HepG2 (cell line): ENCODE measurements at regions not wholly inside any gene's neighbourhood (a gene's known extent, or its start where the extent isn't known, plus 50 kb on each side); places are given as distances from the start of the nearest gene placed in this dataset.

Source experiments
- CBFB ChIP-seq: sonication (generic); formaldehyde crosslinking; IDR thresholded peaks from 2 replicates; pipeline ENCODE4 v1.4.0; 2020; ENCODE audit warnings: missing genetic modification reagents
- CBX1 ChIP-seq: IDR thresholded peaks from one replicate; pipeline ENCODE4 v1.6.1; 2016; ENCODE audit warnings: antibody characterized with exemption, low read depth
- DZIP1 ChIP-seq: sonication (generic); formaldehyde crosslinking; IDR thresholded peaks from 2 replicates; pipeline ENCODE4 v1.5.0; 2020; ENCODE audit warnings: mild to moderate bottlenecking, missing genetic modification reagents
- ETV6 ChIP-seq: sonication (generic); formaldehyde crosslinking; conservative IDR thresholded peaks from 2 replicates; pipeline ENCODE4 v1.4.0; 2020; ENCODE audit warnings: missing genetic modification reagents
- KDM1A ChIP-seq: IDR thresholded peaks from 2 replicates; pipeline ENCODE4 v1.6.1; 2016; ENCODE audit warnings: missing compliant biosample characterization
- PAXIP1 ChIP-seq: sonication (generic); formaldehyde crosslinking; conservative IDR thresholded peaks from 2 replicates; pipeline ENCODE4 v1.4.0; 2020; ENCODE audit warnings: mild to moderate bottlenecking, missing genetic modification reagents, moderate library complexity
- RORA ChIP-seq: sonication (generic); formaldehyde crosslinking; IDR thresholded peaks from 2 replicates; pipeline ENCODE4 v1.5.0; 2020; ENCODE audit warnings: mild to moderate bottlenecking, missing genetic modification reagents, moderate library complexity
- SATB2 ChIP-seq: sonication (generic); formaldehyde crosslinking; IDR thresholded peaks from 2 replicates; pipeline ENCODE4 v1.5.0; 2020; ENCODE audit warnings: missing genetic modification reagents
- TERF1 ChIP-seq: sonication (generic); formaldehyde crosslinking; IDR thresholded peaks from 2 replicates; pipeline ENCODE4 v1.8.0; 2022; ENCODE audit warnings: mild to moderate bottlenecking, missing genetic modification reagents, moderate library complexity
- ZBTB43 ChIP-seq: sonication (generic); formaldehyde crosslinking; conservative IDR thresholded peaks from 2 replicates; pipeline ENCODE4 v1.4.0; 2020; ENCODE audit warnings: missing genetic modification reagents
- ZC3H4 ChIP-seq: sonication (generic); formaldehyde crosslinking; IDR thresholded peaks from 2 replicates; pipeline ENCODE4 v1.4.0; 2020; ENCODE audit warnings: missing genetic modification reagents, borderline replicate concordance
- ZIK1 ChIP-seq: sonication (generic); formaldehyde crosslinking; IDR thresholded peaks from 2 replicates; pipeline ENCODE4 v1.5.0; 2020; ENCODE audit warnings: mild to moderate bottlenecking, low read depth, missing genetic modification reagents, borderline replicate concordance
- ZNF3 ChIP-seq: IDR thresholded peaks from 2 replicates; pipeline ENCODE4 v1.7.0; 2017; ENCODE audit warnings: inconsistent platforms
- ZNF329 ChIP-seq: sonication (generic); formaldehyde crosslinking; IDR thresholded peaks from 2 replicates; pipeline ENCODE4 v1.9.0; 2021; ENCODE audit warnings: low read depth, mild to moderate bottlenecking, missing genetic modification reagents
- ZNF430 ChIP-seq: sonication (generic); formaldehyde crosslinking; IDR thresholded peaks from 2 replicates; pipeline ENCODE4 v1.9.0; 2021; ENCODE audit warnings: mild to moderate bottlenecking, missing genetic modification reagents
- ZNF816 ChIP-seq: sonication (generic); formaldehyde crosslinking; IDR thresholded peaks from 2 replicates; pipeline ENCODE4 v1.8.0; 2022; ENCODE audit warnings: missing genetic modification reagents, mild to moderate bottlenecking, borderline replicate concordance
- TF ChIP-seq, protein P1 (sequence below): sonication (generic); formaldehyde crosslinking; IDR thresholded peaks from 2 replicates; pipeline ENCODE4 v1.5.0; 2020; ENCODE audit warnings: missing genetic modification reagents, mild to moderate bottlenecking, borderline replicate concordance
- TF ChIP-seq, protein P2 (sequence below): sonication (generic); formaldehyde crosslinking; conservative IDR thresholded peaks from 2 replicates; pipeline ENCODE4 v1.4.0; 2020; ENCODE audit warnings: missing genetic modification reagents

- TF ChIP-seq DZIP1 (0 out of 2 replicates have a peak, but pooled peaks have one; percentile 30), ZNF3 (CRISPR knock-in tag) (no peak), ZIK1 (no peak), ZNF816 (CRISPR knock-in tag) (no peak), ZNF430 (CRISPR knock-in tag) (no peak), CBFB (0 out of 2 replicates have a peak, but pooled peaks have one; percentile 21), ZBTB43 (CRISPR knock-in tag) (no peak), SATB2 (CRISPR knock-in tag) (no peak), ETV6 (CRISPR knock-in tag) (no peak; the same call in 1 of the 2 replicates), RORA (CRISPR knock-in tag) (no peak), PAXIP1 (CRISPR knock-in tag) (peak; percentile 65; the same call in 1 of the 2 replicates), KDM1A (CRISPR knock-in tag) (peak; percentile 61; the same call in 1 of the 2 replicates), ZNF329 (CRISPR knock-in tag) (no peak), TERF1 (CRISPR knock-in tag) (no peak), CBX1 (peak; percentile 24), ZC3H4 (no peak)
- TF ChIP-seq, protein P1, sequence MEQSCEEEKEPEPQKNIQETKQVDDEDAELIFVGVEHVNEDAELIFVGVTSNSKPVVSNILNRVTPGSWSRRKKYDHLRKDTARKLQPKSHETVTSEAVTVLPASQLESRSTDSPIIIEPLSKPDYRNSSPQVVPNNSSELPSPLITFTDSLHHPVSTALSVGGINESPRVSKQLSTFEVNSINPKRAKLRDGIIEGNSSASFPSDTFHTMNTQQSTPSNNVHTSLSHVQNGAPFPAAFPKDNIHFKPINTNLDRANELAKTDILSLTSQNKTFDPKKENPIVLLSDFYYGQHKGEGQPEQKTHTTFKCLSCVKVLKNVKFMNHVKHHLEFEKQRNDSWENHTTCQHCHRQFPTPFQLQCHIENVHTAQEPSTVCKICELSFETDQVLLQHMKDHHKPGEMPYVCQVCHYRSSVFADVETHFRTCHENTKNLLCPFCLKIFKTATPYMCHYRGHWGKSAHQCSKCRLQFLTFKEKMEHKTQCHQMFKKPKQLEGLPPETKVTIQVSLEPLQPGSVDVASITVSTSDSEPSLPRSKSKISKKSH (CRISPR knock-in tag) = no peak
- TF ChIP-seq, protein P2, sequence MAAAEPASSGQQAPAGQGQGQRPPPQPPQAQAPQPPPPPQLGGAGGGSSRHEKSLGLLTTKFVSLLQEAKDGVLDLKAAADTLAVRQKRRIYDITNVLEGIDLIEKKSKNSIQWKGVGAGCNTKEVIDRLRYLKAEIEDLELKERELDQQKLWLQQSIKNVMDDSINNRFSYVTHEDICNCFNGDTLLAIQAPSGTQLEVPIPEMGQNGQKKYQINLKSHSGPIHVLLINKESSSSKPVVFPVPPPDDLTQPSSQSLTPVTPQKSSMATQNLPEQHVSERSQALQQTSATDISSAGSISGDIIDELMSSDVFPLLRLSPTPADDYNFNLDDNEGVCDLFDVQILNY = no peak
These were observed 87.0 kb upstream of the ALDH1L1 start (continued) for GRCh38 chr3:126267169-126267975.
